Hepatocyte (in vitro differentiated cells): ENCODE measurements at regions not wholly inside any gene's neighbourhood (a gene's known extent, or its start where the extent isn't known, plus 50 kb on each side); places are given as distances from the start of the nearest gene placed in this dataset.

Source experiments
- CTCF ChIP-seq: fragments of 200-600 bp; sonication (generic); IDR thresholded peaks from 2 replicates; pipeline ENCODE4 v1.5.1; 2016; ENCODE audit warnings: antibody characterized with exemption, mild to moderate bottlenecking; ENCODE audit not compliant: poor library complexity
- EZH2 ChIP-seq: fragments of 200-600 bp; sonication (generic); IDR thresholded peaks from 2 replicates; pipeline ENCODE4 v1.6.1; 2016; ENCODE audit warnings: antibody characterized with exemption, mild to moderate bottlenecking, borderline replicate concordance
- EZH2phosphoT487 ChIP-seq: fragments of 200-600 bp; sonication (generic); IDR thresholded peaks from one replicate; pipeline ENCODE4 v1.6.1; 2018; ENCODE audit warnings: antibody characterized with exemption, mild to moderate bottlenecking, low read depth, moderate library complexity; ENCODE audit not compliant: unreplicated experiment, severe bottlenecking

- TF ChIP-seq CTCF, result no peak
- no peak for TF ChIP-seq EZH2
- no peak for TF ChIP-seq EZH2phosphoT487
Measured at GRCh38 chr15:87547470-87548181, 708.9 kb downstream of the NTRK3 start.
